ENCODE measurements at regions not wholly inside any gene's neighbourhood (a gene's known extent, or its start where the extent isn't known, plus 50 kb on each side); places are given as distances from the start of the nearest gene placed in this dataset.

DNA sequence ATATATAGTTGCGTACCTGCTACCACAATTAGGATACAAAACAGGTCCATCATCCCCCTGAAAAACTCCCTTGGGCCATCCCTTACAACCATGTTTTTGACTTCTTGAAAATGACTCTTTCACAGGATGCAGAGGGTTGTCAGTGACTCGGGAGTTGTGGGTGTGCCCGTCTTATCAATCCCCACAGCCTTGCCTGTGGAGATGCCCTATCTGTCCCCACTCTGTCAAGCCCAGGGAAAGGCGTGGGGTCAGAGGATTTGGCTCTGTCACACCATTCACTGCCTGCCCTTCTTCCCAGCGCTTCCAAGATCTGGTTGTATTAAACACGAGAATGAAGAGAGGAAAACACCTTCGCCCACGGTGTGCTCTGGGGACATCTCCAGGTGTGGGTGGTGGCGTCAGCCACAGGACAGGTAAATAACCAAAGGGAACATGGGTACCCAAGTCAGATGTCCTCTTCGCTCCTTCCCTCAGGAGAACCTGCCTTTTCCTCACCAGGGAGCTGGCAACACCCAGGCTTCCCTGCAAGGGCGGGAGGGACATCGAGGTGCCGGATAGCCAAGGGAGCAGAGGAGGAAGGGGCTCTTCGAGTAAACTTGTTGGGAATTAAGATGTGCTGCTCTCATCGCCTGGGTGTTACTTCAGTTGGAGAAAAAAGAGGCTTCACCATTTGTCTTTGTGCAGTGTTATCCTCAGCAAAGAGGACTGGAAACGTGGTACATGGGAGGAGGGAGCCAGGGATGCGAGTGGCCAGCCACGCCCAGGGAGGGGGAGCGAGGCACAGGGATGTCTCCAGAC, 100.3 kb downstream of the B3GNT2 start:
- peaks cover 21% of the 10 kb centered on the region; the same call in 1 of the 2 replicates for H3K79me2 ChIP-seq (ENCODE audit: insufficient read depth, low read length)
- H3K27me3 ChIP-seq (ENCODE audit: insufficient read depth, low read length, poor library complexity, severe bottlenecking): no peaks in the 10 kb centered on the region
- no peaks in the 10 kb centered on the region for H3K9me2 ChIP-seq (replicated peaks; ENCODE audit: low read depth, low read length)
- no peak overlapping the region for H2AFZ ChIP-seq (ENCODE audit: low read length)
- peaks cover 10% of the 10 kb centered on the region; the same call in 1 of the 2 replicates for H3F3A ChIP-seq (ENCODE audit: low read depth)
- no peaks in the 10 kb centered on the region for H3K9me3 ChIP-seq (ENCODE audit: insufficient read depth, low read depth, low read length)
- H3K36me3 ChIP-seq (ENCODE audit: insufficient read depth, low read length): no peaks in the 10 kb centered on the region
- peaks cover 67% of the 10 kb centered on the region for H3K4me1 ChIP-seq (ENCODE audit: insufficient read depth, low read length, poor library complexity, severe bottlenecking)
- no peak overlapping the region for H3K4me2 ChIP-seq (ENCODE audit: low read depth, low read length, poor library complexity, severe bottlenecking)
- TF ChIP-seq, protein P1, sequence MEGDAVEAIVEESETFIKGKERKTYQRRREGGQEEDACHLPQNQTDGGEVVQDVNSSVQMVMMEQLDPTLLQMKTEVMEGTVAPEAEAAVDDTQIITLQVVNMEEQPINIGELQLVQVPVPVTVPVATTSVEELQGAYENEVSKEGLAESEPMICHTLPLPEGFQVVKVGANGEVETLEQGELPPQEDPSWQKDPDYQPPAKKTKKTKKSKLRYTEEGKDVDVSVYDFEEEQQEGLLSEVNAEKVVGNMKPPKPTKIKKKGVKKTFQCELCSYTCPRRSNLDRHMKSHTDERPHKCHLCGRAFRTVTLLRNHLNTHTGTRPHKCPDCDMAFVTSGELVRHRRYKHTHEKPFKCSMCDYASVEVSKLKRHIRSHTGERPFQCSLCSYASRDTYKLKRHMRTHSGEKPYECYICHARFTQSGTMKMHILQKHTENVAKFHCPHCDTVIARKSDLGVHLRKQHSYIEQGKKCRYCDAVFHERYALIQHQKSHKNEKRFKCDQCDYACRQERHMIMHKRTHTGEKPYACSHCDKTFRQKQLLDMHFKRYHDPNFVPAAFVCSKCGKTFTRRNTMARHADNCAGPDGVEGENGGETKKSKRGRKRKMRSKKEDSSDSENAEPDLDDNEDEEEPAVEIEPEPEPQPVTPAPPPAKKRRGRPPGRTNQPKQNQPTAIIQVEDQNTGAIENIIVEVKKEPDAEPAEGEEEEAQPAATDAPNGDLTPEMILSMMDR (conservative IDR thresholded peaks at IDR 0.05; ENCODE audit: low read length): no peak
- no peak for TF ChIP-seq EZH2phosphoT487 (IDR thresholded peaks at IDR 0.05; ENCODE audit: borderline replicate concordance)
- H3K4me3 ChIP-seq (ENCODE audit: low read length, poor library complexity, severe bottlenecking): no peak overlapping the region
- no peaks in the 10 kb centered on the region for H4K20me1 ChIP-seq (ENCODE audit: insufficient read depth, low read length, poor library complexity, severe bottlenecking)
- no peak overlapping the region for H3K9ac ChIP-seq (ENCODE audit: low read depth, low read length, poor library complexity, severe bottlenecking)

DNA sequence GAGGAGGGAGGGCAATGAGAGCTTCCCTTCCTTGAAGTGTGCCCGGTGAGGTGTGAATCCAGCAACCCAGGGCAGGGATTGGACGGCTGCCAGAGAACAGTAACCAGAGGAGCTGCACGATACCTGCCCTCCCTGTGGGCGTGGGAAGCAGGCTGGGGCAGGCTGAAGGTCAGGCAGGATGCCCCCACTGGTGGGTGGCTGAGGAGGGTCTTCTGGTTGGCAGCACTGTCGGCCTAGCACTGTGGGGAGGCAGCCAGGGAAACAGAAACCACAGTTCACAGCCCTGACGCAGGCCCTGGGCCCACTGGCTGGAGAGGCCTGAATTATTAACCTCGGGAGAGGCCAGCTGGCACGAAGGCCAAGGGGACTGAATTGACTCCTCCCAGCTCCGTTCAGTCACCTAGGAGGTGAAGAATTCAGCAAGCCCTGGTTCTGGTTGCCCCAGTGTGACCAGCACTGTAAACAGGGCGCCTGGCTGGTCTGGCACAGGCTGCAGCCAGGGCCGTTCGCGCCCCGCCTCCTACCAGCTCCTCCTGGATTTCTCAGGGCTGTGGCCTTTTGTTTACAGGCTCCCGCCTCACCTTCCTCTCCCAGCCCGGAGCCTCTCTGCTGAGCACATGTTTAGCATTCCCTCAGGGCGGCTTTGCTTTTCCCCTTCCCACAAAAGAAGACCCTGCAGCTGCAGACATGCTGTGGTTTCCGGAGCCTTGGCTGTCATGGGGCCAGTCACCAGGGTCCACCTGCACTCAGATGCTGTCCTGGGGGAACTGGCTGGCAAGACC, 97.8 kb downstream of the B3GNT2 start:
- H3K9me3 ChIP-seq (ENCODE audit: insufficient read depth, low read depth, low read length): no peaks in the 10 kb centered on the region
- H3K79me2 ChIP-seq (ENCODE audit: insufficient read depth, low read length): peaks cover 14% of the 10 kb centered on the region; the same call in 1 of the 2 replicates
- no peak overlapping the region for H3K4me2 ChIP-seq (ENCODE audit: low read depth, low read length, poor library complexity, severe bottlenecking)
- no peaks in the 10 kb centered on the region for H3K36me3 ChIP-seq (ENCODE audit: insufficient read depth, low read length)
- no peak overlapping the region for H3K4me3 ChIP-seq (ENCODE audit: low read length, poor library complexity, severe bottlenecking)
- no peaks in the 10 kb centered on the region for H3K9me2 ChIP-seq (replicated peaks; ENCODE audit: low read depth, low read length)
- no peaks in the 10 kb centered on the region for H3F3A ChIP-seq (ENCODE audit: low read depth)
- no peaks in the 10 kb centered on the region for H4K20me1 ChIP-seq (ENCODE audit: insufficient read depth, low read length, poor library complexity, severe bottlenecking)
- H2AFZ ChIP-seq (ENCODE audit: low read length): no peak overlapping the region
- no peak for TF ChIP-seq EZH2phosphoT487 (IDR thresholded peaks at IDR 0.05; ENCODE audit: borderline replicate concordance)
- TF ChIP-seq, protein P1 (conservative IDR thresholded peaks at IDR 0.05; ENCODE audit: low read length): no peak
- H3K27me3 ChIP-seq (ENCODE audit: insufficient read depth, low read length, poor library complexity, severe bottlenecking): no peaks in the 10 kb centered on the region
- no peak overlapping the region for H3K9ac ChIP-seq (ENCODE audit: low read depth, low read length, poor library complexity, severe bottlenecking)
- H3K4me1 ChIP-seq (ENCODE audit: insufficient read depth, low read length, poor library complexity, severe bottlenecking): peaks cover 57% of the 10 kb centered on the region

DNA sequence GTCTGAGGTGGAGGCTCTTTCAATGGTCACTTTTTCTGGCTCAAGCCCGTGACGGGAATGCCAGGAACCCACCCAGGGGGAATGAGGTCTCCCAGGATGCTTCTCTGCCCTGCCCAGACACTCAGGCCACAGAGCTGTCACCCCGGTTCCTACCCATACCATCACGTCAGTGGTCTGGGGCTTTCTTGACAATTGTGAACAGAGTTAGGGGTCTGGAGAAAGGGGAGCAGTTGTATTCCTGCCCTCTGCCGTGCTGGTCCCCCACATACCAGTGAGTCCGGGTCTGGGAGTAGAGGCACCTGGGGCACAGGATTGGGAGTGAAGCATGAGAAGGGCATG, 97.2 kb downstream of the B3GNT2 start:
- Histone ChIP-seq H3K36me3 (ENCODE audit: insufficient read depth, low read length) (no peaks in the 10 kb centered on the region), H3F3A (ENCODE audit: low read depth) (no peaks in the 10 kb centered on the region), H3K9ac (ENCODE audit: low read depth, low read length, poor library complexity, severe bottlenecking) (no peak overlapping the region), H3K27me3 (ENCODE audit: insufficient read depth, low read length, poor library complexity, severe bottlenecking) (no peaks in the 10 kb centered on the region), H3K4me2 (ENCODE audit: low read depth, low read length, poor library complexity, severe bottlenecking) (no peak overlapping the region), H3K4me3 (ENCODE audit: low read length, poor library complexity, severe bottlenecking) (no peak overlapping the region), H3K9me2 (replicated peaks; ENCODE audit: low read depth, low read length) (no peaks in the 10 kb centered on the region), H3K4me1 (ENCODE audit: insufficient read depth, low read length, poor library complexity, severe bottlenecking) (peaks cover 58% of the 10 kb centered on the region), H3K9me3 (ENCODE audit: insufficient read depth, low read depth, low read length) (no peaks in the 10 kb centered on the region), H3K79me2 (ENCODE audit: insufficient read depth, low read length) (peaks cover 9% of the 10 kb centered on the region; the same call in 1 of the 2 replicates), H2AFZ (ENCODE audit: low read length) (no peak overlapping the region), H4K20me1 (ENCODE audit: insufficient read depth, low read length, poor library complexity, severe bottlenecking) (no peaks in the 10 kb centered on the region)
- TF ChIP-seq, protein P1 (conservative IDR thresholded peaks at IDR 0.05; ENCODE audit: low read length): no peak
- TF ChIP-seq EZH2phosphoT487 (IDR thresholded peaks at IDR 0.05; ENCODE audit: borderline replicate concordance): no peak

Measured in Loucy (cell line).